ENCODE measurements at regions not wholly inside any gene's neighbourhood (a gene's known extent, or its start where the extent isn't known, plus 50 kb on each side); places are given as distances from the start of the nearest gene placed in this dataset.
"Not testable (repeated sequence)": the region's sequence is repeated elsewhere in the genome, so short reads cannot be mapped to it uniquely, and the experiment has no call there.

GRCh38 chr10:16231734-16232435 lies 204.9 kb upstream of the PTER start:
- no peak for DNase-seq (ENCODE audit: low spot score)
- FAIRE-seq: no peak

DNA sequence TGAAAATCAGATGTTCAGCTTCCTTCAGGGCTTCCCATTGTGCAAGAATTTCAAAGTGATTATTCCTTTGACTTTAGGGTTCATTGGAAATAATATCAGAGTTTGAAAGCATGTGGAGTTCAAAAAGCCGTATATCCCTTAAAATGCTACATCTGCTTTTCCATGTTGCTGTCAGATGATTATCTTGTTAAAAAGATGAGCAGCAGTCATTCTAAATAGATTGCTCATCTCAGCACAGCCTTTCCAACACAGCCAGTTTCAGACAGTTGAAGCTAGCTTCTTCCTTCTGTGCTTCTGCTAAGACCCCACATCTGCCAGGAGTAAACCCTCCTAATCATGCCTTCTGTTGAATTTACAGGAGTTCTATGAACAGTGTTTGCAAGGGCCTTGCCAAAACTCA lies 204.4 kb upstream of the PTER start:
- FAIRE-seq: no peak

DNA sequence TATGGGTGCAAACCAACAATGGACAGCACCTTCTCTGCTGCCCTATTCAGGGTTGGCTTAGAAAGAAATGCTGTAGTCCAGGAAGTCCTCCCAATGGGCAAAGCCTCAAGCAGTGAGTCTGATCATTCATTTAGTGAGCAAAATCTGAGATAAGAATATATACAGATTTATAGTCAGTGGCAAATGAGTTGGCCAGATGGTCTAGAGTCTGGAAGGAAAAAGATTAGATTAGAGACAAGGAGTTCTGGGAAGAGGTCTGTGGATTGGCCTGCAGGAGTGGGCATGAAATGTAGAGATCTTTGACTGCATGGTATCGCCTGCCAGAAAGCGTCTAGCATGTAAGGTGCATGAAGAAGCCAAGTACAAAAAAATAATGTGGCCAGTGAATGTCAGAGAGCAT lies 201.9 kb upstream of the PTER start:
- FAIRE-seq (no peak), DNase-seq (ENCODE audit: low spot score) (no peak)

More for the DNA sequence above, 204.4 kb upstream of the PTER start:
- DNase-seq (ENCODE audit: low spot score): no peak

GRCh38 chr10:16242446-16242845 lies 194.4 kb upstream of the PTER start:
- DNase-seq (ENCODE audit: low spot score) (no peak), FAIRE-seq (no peak)

- FAIRE-seq (no peak), DNase-seq (ENCODE audit: low spot score) (no peak)
Observed at GRCh38 chr10:16242859-16243613, 193.8 kb upstream of the PTER start.

- DNase-seq (ENCODE audit: low spot score); FAIRE-seq: not testable (repeated sequence)
Observed at GRCh38 chr10:16250136-16250535, 186.7 kb upstream of the PTER start.

DNA sequence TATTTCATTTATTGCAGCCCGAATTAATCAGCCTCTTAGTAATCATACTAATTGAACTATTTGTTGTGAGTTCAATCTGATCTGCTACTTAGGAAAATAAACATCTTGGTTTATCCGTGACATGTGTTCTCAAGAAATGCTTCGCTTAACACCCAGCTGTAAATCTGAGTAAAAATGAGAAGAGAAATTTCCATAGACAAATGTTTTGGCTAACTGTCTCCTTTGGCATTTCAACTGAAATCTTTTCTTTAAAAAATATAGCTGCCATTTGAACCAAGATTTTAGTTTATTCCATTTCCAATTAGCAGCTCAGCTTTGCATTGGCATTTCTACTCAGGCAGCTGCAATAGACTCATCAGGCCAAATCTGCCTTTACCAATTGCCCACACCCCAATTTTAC lies 180.5 kb upstream of the PTER start:
- no peak for FAIRE-seq
- no peak for DNase-seq (ENCODE audit: low spot score)

GRCh38 chr10:16258291-16259040 lies 178.3 kb upstream of the PTER start:
- DNase-seq (ENCODE audit: low spot score) (no peak), FAIRE-seq (no peak)

GRCh38 chr10:16259726-16260125 lies 177.1 kb upstream of the PTER start:
- FAIRE-seq (no peak), DNase-seq (ENCODE audit: low spot score) (no peak)

DNA sequence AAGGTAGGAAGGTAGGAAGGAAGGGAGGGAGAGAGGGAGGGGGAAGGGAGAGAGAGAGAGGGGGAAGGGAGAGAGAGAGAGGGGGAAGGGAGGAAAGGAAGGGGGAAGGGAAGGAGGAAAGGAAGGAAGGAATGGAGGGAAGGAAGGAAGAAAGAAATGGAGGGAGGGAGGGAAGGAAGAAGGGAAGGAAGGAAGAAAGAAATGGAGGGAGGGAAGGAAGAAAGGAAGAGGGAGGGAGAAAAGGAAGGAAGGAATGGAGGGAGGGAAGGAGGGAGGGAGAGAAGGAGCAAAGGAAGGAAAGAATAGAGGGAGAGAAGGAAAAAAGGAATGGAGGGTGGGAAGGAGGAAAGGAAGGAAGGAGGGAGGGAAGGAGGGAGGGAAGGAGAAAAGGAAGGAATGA lies 176.4 kb upstream of the PTER start:
- no peak for FAIRE-seq

GRCh38 chr10:16271571-16271970 lies 165.2 kb upstream of the PTER start:
- FAIRE-seq: no peak

More for the DNA sequence above, 176.4 kb upstream of the PTER start:
- no peak for DNase-seq (ENCODE audit: low spot score)

GRCh38 chr10:16274911-16275310 lies 161.9 kb upstream of the PTER start:
- no peak for DNase-seq (ENCODE audit: low spot score)
- no peak for FAIRE-seq

More at GRCh38 chr10:16271571-16271970, 165.2 kb upstream of the PTER start:
- DNase-seq (ENCODE audit: low spot score): no peak

DNA sequence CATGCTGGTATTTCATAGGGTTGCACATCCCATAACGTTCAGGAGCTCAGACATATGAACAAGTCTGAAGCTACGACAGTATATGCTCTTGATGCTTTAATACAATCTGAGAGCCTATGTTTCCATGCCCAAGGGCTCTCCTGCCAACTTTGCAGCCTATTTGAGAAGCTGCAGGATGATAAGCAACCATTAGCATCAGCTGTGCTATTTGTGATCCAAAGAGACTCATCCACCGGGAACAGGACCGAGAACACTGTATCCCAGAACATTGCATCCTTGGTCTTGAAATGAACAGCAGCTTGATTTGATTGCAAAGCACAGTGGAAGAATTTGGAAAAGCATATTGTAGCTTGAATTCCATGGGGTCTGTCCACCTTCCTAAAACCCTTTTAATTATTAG lies 156.2 kb upstream of the PTER start:
- DNase-seq (ENCODE audit: low spot score): no peak
- no peak for FAIRE-seq

DNA sequence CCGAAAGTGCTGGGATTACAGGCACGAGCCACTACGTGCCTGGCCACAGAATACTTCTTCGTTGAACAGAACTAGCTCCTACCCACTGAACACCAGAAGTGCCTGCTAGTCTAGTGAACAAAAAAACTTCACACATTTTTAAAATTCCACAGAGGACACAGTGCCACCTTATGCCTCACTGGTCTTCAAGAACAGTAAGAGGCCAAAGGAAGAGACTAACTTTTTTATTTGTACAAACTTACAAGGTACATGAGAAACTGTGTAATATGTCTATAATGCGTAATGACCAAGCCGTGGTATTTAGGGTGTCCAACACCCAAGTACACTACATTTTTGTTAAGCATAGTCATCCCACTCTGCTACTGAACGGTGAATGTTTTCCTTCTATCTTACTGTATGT lies 144.4 kb upstream of the PTER start:
- DNase-seq (ENCODE audit: low spot score): peak; percentile 14
- no peak for FAIRE-seq

- FAIRE-seq (no peak), DNase-seq (ENCODE audit: low spot score) (no peak)
Observed at GRCh38 chr10:16297069-16297468, 139.7 kb upstream of the PTER start.

GRCh38 chr10:16297642-16298041 lies 139.2 kb upstream of the PTER start:
- DNase-seq (ENCODE audit: low spot score) (no peak), FAIRE-seq (no peak)

GRCh38 chr10:16304311-16304710 lies 132.5 kb upstream of the PTER start:
- DNase-seq (ENCODE audit: low spot score): no peak

GRCh38 chr10:16310440-16310839 lies 126.4 kb upstream of the PTER start:
- FAIRE-seq (no peak), DNase-seq (ENCODE audit: low spot score) (no peak)

More at GRCh38 chr10:16304311-16304710, 132.5 kb upstream of the PTER start:
- no peak for FAIRE-seq

GRCh38 chr10:16314259-16314658 lies 122.6 kb upstream of the PTER start:
- no peak for DNase-seq (ENCODE audit: low spot score)
- no peak for FAIRE-seq

DNA sequence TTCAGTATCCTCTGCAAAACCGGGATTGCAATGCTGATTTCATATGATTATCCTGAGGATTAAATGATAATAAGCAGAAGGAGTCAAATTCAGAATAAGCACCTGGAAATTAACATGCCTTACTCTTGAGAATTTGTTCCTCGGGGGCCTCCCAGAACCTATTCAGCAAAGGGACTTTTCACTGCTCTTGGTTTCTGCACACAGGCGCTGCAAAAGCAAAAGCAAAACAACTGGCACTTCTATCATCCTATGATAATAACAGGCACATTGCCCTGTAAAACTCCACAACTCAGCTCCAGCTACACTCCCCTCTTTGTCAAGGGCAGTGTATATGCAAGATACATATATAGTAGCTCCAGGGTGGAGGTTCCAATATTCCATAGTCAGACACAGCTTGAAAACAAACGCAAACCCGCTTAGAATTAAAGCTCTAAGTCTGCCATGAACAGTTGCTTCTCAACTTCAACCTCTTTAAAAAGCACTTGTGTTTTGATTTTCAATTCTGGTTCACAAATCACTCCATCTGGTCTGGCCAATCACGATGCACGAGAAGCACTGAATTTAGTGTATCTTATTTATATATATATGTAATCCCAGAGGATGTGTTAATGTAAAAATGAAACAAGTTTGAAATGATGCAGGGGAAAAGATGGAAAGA lies 119.9 kb upstream of the PTER start:
- DNase-seq (ENCODE audit: low spot score) (no peak), FAIRE-seq (no peak)

- FAIRE-seq (no peak), DNase-seq (ENCODE audit: low spot score) (no peak)
Observed at GRCh38 chr10:16341637-16342036, 95.2 kb upstream of the PTER start.

DNA sequence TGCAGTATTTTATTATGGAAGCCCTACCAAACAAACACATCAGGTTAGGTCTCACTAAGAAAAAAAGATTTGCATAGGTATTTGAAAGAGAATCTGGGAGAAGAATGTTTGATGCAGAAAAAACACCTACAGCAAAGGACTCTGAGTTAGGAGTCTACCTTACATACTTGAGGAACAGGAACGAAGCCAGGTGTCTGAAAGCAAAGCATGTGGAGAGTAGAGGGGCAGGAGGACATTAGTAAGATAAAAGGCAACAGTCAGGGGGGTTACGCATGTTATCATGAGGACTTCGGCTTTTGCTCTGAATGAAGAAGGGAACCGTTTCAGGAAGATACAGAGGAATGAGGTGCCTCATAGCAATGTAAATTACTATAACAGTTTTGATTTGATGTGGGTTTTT lies 87.9 kb upstream of the PTER start:
- DNase-seq (ENCODE audit: low spot score) (no peak), FAIRE-seq (no peak)
